HG02852 (cell line): ENCODE measurements at regions not wholly inside any gene's neighbourhood (a gene's known extent, or its start where the extent isn't known, plus 50 kb on each side); places are given as distances from the start of the nearest gene placed in this dataset.
"Not testable (repeated sequence)": the region's sequence is repeated elsewhere in the genome, so short reads cannot be mapped to it uniquely, and the experiment has no call there.

Source experiments
- ATAC-seq: cut with Tn5 transposase; IDR thresholded peaks from one replicate; pipeline ENCODE4 v1.9.1; 2021; ENCODE audit warnings: mild to moderate bottlenecking, moderate library complexity; ENCODE audit not compliant: unreplicated experiment

GRCh38 chr1:187498028-187498427 is 669.3 kb downstream of the PLA2G4A start:
- ATAC-seq = no peak

GRCh38 chr1:187504779-187505178 is 676.0 kb downstream of the PLA2G4A start:
- no peak for ATAC-seq

GRCh38 chr1:187509091-187509490 is 680.3 kb downstream of the PLA2G4A start:
- ATAC-seq = no peak

GRCh38 chr1:187513190-187513589 is 684.4 kb downstream of the PLA2G4A start:
- no peak for ATAC-seq

- no peak for ATAC-seq
Observed at GRCh38 chr1:187514110-187514509, 685.4 kb downstream of the PLA2G4A start.

- ATAC-seq = no peak
Observed at GRCh38 chr1:187516874-187517273, 688.1 kb downstream of the PLA2G4A start.

GRCh38 chr1:187517546-187517945 is 688.8 kb downstream of the PLA2G4A start:
- ATAC-seq = no peak

- no peak for ATAC-seq
Observed at GRCh38 chr1:187527346-187527745, 698.6 kb downstream of the PLA2G4A start.

- ATAC-seq = no peak
Observed at GRCh38 chr1:187537936-187538335, 709.2 kb downstream of the PLA2G4A start.

GRCh38 chr1:187549540-187549939 is 720.8 kb downstream of the PLA2G4A start:
- no peak for ATAC-seq

GRCh38 chr1:187551061-187551460 is 722.3 kb downstream of the PLA2G4A start:
- no peak for ATAC-seq

- no peak for ATAC-seq
Observed at GRCh38 chr1:187563191-187563590, 734.4 kb downstream of the PLA2G4A start.

- no peak for ATAC-seq
Observed at GRCh38 chr1:187566354-187566753, 737.6 kb downstream of the PLA2G4A start.

GRCh38 chr1:187568067-187568466 is 739.3 kb downstream of the PLA2G4A start:
- no peak for ATAC-seq

GRCh38 chr1:187570166-187570565 is 741.4 kb downstream of the PLA2G4A start:
- no peak for ATAC-seq

- ATAC-seq = no peak
Observed at GRCh38 chr1:187577610-187578009, 748.9 kb downstream of the PLA2G4A start.

- no peak for ATAC-seq
Observed at GRCh38 chr1:187588917-187589316, 760.2 kb downstream of the PLA2G4A start.

GRCh38 chr1:187605736-187606135 is 777.0 kb downstream of the PLA2G4A start:
- no peak for ATAC-seq

GRCh38 chr1:187615853-187616735 is 787.3 kb downstream of the PLA2G4A start:
- not testable (repeated sequence) for ATAC-seq

- not testable (repeated sequence) for ATAC-seq
Observed at GRCh38 chr1:187616830-187617229, 788.1 kb downstream of the PLA2G4A start.

- no peak for ATAC-seq
Observed at GRCh38 chr1:187617776-187618175, 789.0 kb downstream of the PLA2G4A start.

- no peak for ATAC-seq
Observed at GRCh38 chr1:187619175-187619574, 790.4 kb downstream of the PLA2G4A start.

- ATAC-seq = no peak
Observed at GRCh38 chr1:187621951-187622350, 793.2 kb downstream of the PLA2G4A start.
